ENCODE measurements at regions not wholly inside any gene's neighbourhood (a gene's known extent, or its start where the extent isn't known, plus 50 kb on each side); places are given as distances from the start of the nearest gene placed in this dataset.
A peak's percentile ranks its signal among the peaks of the same experiment; 100 is the strongest.

DNA sequence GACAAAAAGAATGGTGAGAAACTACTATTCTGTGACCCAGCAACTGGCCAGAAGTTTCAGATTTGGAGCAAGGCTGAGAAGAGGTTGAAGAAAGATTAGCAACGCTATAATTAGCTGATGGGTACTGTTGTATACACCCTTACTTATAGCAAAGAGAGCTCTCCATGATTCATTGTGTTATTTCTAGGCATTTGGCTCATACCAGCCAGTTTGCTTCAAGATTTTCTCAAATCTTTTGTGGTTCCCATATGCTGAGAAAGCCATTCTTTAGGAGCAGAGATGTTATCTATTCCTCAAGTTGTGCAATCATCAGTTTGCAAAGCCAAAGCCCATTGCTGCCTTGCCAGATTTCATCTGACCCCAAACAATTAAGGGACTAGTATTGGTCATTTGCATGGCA lies 179.4 kb downstream of the ETS1 start:
- no peak for DNase-seq (ENCODE audit: low read depth in 4 of 4, low spot score in 1 of 4)

GRCh38 chr11:128405714-128406662 lies 181.4 kb downstream of the ETS1 start:
- no peak for DNase-seq (ENCODE audit: low read depth in 4 of 4, low spot score in 1 of 4)

- DNase-seq (ENCODE audit: low read depth in 4 of 4, low spot score in 1 of 4) = no peak
These were observed 182.2 kb downstream of the ETS1 start for GRCh38 chr11:128405112-128405511.

DNA sequence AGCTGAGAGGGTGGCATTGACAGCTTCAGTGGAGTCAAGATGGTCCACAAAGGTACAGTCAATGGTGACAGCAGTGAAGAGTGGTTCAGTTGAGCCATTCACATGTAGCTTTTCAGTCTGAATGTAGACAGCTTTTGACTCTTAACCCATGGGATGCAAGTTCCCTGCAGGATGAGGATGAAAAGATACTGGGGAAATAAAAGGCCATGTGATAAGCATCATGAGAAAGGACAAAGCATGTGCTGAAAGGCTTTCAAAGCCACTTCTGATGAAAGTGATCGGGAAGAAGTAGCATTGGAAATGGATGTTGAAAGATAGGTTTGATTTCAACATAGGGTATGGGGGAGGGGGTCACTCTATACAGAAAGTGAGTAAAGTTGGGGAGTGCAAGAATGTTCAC lies 182.9 kb downstream of the ETS1 start:
- no peak for DNase-seq (ENCODE audit: low read depth in 4 of 4, low spot score in 1 of 4)

DNA sequence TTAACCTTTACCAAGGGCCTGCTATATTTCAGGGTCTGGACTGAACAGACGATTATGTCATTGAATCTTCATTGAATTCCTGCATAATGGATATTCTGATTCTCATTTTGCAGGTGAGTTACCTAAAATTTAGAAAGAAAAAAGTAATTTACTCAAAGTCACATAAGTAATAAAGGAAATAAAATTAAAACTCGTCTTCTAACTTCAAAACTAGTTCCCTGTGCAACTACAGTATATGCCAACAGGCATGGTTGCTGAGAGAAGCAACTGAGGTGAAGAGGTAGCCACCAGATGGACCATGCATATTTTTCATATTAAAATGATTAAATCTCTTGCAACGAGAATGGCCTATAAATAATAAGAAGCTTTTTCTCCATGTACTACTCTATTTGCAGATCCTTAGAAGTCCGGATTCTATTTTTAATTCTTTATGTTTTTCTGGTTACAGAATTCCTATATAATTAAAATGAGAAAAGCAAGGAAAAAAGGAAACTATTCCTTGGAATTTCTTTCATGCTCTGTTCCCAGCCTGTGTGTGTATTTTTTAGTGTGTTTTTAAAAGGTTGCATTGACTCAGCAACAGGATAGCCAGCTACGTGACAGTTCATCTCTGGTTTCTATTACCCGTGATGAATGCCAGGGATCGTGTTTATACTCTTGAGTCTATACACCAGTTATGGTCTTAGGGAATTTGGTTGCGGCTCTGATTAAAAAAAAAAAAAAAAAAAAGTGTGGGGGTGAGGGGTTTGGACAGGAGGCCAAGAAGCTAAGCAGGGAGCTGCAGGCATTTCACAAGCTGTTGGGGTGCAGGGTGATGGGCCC lies 186.8 kb downstream of the ETS1 start:
- no peak for DNase-seq (ENCODE audit: low read depth in 4 of 4, low spot score in 1 of 4)

DNA sequence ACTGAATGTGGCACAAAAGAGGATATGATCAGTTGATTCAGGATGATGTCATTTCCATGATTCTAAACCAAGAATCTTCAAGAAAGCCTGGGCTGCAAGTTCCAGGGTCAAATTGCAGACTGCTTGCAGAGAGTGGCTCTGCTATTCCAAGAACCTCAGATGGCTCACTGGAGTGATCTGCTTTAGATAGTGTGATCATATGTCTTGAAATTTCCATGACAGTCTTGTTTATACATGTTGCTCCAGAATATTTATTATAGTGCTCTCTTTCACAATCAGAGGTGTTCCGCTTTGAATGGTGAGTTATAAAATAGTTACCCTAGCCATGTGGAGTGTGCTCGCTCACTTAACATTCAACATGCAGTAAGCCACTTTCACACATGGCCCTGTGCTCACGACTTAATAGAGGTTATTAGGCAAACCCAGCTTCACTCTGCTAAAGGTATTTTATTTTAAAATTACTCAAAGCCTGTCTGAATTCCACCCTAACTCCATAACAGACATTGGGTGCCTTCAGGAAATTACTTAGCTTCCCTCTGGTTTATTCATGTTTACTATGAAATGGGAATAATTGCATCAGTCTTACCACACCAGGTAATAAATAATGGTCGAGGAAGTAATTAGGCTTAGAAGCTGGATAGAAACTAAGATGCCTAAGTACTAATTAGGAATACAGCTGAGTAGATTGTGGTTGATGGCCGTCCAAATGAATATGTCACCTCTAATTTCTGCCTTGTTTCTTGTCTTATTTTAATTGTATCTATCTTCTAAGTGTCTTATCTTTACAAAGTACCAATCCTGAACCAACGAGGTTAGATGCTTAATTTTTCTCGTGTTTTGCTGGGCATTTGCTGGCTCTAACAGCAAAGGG lies 187.9 kb downstream of the ETS1 start:
- DNase-seq (ENCODE audit: low read depth in 4 of 4, low spot score in 1 of 4) = no peak

DNA sequence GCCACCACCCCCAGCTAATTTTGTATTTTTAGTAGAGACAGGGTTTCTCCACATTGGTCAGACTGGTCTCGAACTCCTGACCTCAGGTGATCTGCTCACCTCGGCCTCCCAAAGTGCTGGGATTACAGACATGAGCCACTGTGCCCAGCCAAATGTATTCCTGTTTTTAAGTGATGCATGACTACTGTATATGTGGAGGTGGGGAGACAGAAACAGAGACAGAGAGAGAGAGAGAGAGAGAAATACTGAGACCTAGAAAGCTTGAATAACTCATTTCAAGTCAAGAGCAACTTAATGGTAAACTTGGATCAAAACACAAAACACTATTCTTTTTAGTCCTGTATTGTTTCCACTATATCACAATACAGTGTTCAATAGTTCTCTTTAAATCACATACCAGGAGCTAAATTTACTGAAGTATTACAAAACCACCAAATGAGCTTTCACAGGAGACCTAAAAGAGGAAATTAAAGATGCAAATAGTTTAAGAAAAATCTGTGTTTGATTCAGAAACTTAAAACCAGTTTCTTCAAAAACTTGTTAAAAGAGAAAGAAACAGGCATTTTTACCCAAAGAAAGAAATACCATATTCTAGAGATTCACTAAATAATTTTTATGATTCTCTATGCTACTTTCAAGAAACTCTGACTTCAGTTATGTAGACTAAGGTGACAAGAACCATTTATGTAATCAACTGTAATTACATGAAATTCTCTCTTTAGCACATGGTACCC lies 188.7 kb downstream of the ETS1 start:
- DNase-seq (ENCODE audit: low read depth in 4 of 4, low spot score in 1 of 4) = no peak

DNA sequence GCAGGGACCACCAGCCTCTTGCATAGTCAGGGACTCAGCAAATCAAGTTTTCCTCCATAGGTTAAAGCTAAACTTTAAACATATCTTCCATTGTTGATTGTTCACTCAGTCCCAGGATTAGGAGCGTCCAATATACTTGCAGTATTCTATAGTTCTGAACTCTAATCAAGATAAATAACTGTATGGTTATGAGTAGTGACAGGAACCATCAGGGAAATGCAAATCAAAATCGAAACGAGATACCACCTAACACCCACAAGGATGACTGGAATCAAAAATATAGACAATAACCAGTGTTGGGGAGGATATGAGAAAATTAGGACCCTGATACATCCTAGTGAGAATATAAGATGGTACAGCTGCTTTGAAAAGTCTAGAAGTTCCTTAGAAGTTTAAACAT lies 190.0 kb downstream of the ETS1 start:
- no peak for DNase-seq (ENCODE audit: low read depth in 4 of 4, low spot score in 1 of 4)

DNA sequence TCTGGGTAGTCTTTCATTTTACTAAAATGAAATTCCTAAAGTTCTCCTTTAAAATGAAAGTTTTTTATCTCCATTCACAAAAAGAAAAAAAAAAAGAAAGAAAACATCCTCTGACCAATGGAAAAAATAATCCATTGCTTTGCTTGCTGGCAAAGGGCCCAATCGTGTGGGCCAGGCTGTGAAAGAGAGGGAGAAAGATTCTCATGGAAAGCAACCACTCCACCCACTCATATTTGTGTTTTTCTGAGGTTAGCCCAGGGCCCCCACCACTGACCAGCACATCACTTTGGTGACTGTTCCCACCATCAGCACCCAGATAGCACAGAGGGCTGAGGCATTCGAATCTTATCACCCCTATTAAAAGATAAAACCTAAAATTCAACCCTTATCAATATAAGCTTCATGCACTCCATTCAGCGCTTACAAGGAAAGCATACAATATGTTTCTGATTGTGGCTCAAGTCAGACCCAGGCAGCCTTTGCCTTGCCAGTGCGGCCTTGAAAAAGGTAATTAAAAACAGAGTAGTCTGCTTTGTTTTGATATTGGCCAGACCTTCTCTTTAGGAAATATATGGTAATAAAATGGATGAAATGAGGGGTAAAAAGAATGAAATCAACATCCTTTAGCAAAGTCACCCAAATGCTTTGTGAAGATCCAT lies 192.8 kb downstream of the ETS1 start:
- DNase-seq (ENCODE audit: low read depth in 4 of 4, low spot score in 1 of 4) = no peak

DNA sequence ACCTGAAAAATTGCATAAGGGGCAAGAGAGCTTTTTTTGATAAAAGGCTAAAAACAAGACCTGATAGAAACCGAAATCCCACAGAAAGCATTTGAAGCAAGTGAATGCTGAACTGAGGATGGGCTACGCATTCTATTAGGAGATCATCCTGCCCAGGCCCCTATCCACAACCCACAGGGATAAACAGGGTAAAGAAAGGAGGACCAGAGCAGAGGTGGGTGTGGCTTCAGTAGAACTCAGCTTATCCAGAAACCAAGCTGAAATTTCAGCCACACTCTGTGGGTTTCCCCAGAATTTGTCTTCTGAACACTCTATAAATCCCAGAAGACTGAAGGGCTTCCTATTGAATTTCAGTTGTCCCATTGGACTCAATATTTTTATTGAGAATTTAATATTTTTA lies 195.1 kb downstream of the ETS1 start:
- DNase-seq (ENCODE audit: low read depth in 4 of 4, low spot score in 1 of 4) = no peak

DNA sequence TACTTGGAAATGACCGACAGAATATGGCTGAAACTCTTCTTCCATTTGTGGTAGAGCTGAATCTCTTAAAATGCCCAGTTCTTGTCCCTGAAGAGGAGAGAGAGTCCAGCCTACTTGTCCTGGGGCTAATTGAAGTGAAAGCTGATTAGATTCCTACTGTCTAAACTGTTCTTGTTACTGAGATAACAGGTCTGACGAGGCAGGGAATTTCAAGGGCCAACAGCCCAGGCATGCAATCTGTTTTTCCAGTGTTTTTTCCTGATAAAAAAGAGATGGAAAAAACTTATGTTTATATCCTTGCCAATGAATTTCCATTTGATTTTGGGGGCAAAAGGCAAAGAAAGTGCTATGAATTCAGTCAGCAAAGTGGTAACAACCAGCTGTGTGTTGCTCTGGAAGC lies 195.5 kb downstream of the ETS1 start:
- no peak for DNase-seq (ENCODE audit: low read depth in 4 of 4, low spot score in 1 of 4)

DNA sequence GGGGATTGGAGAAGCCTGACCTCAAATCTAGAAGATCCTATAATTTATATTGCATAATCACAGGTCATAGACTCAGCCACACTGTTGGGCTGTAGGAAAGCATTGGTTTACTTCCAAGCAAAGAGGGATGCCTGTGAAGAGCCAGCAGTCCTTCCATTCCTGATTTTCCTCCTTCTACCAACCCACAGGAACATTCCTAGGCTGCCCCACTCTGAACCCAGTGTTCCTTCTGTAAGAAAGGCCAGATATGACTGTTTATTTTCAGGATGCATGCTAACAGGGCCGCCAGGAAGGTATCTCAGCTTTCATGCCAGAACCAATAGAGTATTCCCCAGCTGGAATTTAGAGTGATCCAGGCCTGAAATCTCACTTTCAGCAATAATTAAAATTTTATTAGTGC lies 197.1 kb downstream of the ETS1 start:
- no peak for DNase-seq (ENCODE audit: low read depth in 4 of 4, low spot score in 1 of 4)

DNA sequence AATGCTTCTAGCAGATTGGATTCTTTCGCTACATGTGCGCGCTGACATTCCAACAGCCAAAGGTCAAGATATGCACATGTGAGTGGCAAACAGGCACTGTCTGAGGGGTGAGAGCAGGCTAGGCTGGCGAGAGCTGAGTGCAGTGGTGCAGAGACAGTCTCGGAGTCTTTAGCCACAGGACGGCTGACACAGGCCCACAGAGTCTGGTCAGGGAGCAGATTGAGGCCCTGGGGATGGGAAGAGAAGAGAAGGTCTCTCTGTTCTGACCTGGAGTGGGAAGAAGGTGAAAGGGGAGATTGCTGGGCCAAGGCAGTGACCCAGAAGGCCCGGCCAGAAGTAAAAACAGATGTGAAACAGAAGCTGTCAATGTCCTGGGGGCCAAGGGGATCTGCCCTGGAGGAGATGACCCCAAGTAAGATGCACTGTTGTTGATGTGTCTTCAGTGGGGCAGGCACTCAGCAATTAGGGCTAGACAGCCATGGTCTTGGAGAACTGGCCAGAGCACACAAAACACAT lies 197.8 kb downstream of the ETS1 start:
- DNase-seq (ENCODE audit: low read depth in 4 of 4, low spot score in 1 of 4) = no peak

DNA sequence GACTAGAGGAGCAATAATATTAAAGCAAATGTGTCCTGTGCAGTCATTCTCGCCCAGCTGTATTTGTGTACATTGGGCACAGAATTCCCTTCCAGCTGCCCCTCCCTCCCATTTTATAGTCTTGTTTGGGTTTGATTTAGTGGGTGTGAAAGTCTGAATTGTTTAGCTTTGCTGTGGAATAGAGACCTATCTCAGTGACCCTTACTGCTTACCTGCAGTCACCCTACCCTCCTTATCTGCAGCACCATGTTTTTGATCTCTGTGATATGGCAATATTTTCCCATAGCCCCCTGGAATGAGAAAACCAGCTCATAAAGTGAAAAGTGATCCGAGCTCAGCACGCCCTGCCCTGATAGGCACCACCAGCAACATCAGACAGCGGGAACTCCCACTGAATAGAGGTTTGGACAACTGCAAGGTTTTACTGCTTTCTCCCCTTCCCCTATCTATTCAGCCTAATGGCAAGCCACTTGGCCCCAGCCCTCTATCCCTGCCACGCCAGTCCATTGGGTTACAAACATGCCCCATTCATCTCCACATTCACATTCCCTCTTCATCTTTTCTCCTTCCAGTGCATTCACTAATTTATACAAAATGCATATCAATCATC lies 199.0 kb downstream of the ETS1 start:
- no peak for DNase-seq (ENCODE audit: low read depth in 4 of 4, low spot score in 1 of 4)

DNA sequence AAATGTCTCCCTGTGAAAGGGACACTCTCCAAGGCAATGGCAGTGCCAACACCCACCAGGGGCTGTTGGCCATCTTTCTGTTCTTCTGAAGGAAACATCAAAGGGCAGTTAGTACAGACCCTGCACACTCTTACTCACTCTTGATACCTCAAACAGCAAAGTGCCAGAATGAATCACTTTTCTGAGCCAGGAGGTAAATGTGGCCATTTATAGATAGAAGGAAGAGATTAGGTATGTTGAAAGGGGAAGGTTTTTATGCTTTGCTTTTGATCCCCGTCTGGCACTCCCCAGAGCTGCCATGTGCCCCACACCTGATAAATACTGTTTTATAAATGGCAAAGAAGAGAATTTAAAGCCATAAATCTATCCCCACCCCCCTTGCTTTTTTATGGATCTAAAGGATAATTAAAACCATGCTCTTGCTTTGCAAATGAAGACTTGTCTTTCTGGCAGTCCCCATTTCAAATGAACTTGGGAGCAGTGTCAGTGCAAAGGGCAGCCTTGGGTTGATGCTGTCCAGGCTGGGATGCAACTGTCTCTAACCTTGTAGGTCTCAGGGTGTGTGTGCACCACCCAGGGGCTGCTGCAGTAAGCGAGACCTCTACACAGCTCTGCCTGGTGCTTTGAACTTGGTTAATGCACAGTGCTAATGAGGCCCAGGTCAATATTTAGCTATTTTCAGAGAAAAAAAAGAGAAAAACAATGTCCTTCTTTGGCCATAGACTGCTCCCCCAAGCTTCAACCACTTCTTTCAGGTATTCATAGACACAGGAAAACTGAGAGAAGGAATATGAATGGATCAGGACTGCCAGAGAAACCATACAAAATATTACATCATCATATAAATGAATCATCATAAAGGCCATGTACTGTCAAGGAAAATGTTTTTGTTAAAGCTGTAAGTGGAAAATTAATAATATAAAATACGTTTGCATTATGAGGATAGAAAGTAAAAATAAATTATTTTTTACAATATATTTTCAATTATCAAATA lies 207.5 kb downstream of the ETS1 start:
- DNase-seq (ENCODE audit: low read depth in 4 of 4, low spot score in 1 of 4) = peak in 1 of 4 experiments; percentile 19

GRCh38 chr11:128375961-128376360 lies 211.4 kb downstream of the ETS1 start:
- DNase-seq (ENCODE audit: low read depth in 4 of 4, low spot score in 1 of 4) = no peak

DNA sequence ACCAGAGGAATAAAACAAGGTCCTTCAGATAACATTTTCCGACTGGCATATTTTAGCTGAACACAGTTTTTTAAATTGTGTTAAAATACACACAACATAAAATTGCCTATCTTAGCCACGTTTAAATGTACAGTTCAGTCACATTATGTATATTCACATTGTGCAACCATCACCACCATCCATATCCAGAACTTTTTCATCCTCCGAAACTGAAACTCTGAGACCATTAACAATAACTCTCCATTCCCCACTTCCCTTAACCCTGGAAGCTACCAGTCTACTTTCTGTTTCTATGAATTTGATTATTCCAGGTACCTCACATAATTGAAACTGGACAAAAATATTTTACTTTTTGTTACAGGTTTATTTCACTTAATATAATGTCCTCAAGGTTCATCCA lies 213.3 kb downstream of the ETS1 start:
- no peak for DNase-seq (ENCODE audit: low read depth in 4 of 4, low spot score in 1 of 4)

- DNase-seq (ENCODE audit: low read depth in 4 of 4, low spot score in 1 of 4) = no peak
These were observed 214.4 kb downstream of the ETS1 start for GRCh38 chr11:128372977-128373376.

Measured in stimulated activated CD4-positive, alpha-beta T cell treated with anti-CD3 and anti-CD28 coated beads, Interleukin-1b, Interleukin-23, amount 100 ng/mL, for 24 hours (primary cell).